ENCODE measurements at regions not wholly inside any gene's neighbourhood (a gene's known extent, or its start where the extent isn't known, plus 50 kb on each side); places are given as distances from the start of the nearest gene placed in this dataset.

DNA sequence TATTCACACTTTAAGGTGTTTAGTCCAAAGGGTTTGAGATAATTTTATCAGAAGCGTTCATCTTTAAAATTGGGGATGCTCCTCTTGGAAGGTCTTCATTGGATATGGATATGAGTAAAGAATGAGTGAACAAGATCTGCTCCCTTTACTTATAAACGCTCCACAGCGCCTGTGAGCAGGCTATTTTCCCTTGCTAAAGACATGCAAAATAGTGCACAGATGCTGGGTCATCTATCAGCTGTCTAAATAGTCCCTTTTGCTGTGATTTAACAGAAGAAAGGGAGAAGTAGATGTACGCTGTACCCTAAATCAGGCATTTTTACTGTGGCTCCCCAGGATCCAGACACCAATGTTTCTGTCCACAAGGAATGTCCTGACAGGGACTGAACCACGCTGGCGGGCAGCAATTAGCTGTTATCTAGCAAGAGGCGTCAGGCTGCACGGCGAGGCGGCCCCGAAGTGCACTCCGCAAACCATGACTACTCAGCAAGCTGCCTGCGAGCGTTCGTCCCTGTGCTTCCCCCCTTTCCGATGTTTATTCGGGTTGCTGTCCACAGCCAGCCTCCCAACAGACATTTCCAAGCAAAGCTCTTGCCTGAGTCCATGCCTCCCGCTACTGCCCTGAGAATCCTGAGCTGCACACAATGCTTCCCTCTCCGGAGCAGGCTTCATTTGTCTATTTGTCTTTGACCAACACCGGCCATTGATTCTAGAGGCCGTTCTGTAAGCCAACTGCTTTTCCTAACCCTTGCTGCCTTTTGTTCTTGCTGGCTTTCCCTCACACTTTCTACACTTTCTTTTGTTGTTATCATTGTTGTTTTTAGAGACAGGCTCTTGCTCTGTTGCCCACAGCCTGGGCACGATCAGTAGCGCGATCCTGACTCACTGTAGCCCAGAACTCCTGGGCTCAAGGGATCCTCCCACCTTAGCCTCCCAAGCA lies 55.7 kb upstream of the CNEP1R1 start:
- TF ChIP-seq EZH2 (IDR thresholded peaks at IDR 0.05; ENCODE audit: insufficient read depth, poor library complexity, severe bottlenecking) (no peak), EZH2phosphoT487 (IDR thresholded peaks at IDR 0.05; ENCODE audit: insufficient read depth, low read depth) (no peak)
